Adrenal gland (tissue), 5 donors: ENCODE measurements at regions not wholly inside any gene's neighbourhood (a gene's known extent, or its start where the extent isn't known, plus 50 kb on each side); places are given as distances from the start of the nearest gene placed in this dataset.

ENCODE experiments used
- CTCF ChIP-seq, 6 experiments: fragments of 450-650 bp in 4 of 6; fragments of 200-600 bp in 2 of 6; sonication (generic) in 1 of 6; IDR thresholded peaks; 1 replicate in 5 of 6; 2 replicates in 1 of 6; pipeline versions ENCODE4 v1.5.1 to v1.8.0; 2016 to 2021; ENCODE audit warnings: antibody characterized with exemption in 6 of 6, mild to moderate bottlenecking in 2 of 6, moderate library complexity in 1 of 6
- POLR2A ChIP-seq, 2 donors: fragments of 450-650 bp; IDR thresholded peaks; one replicate each; pipeline ENCODE4 v1.6.1; 2017; ENCODE audit warnings: antibody characterized with exemption in 2 of 2, mild to moderate bottlenecking in 2 of 2, moderate library complexity in 1 of 2
- donor health status: DM: no; HTN: no; CAD: no.

DNA sequence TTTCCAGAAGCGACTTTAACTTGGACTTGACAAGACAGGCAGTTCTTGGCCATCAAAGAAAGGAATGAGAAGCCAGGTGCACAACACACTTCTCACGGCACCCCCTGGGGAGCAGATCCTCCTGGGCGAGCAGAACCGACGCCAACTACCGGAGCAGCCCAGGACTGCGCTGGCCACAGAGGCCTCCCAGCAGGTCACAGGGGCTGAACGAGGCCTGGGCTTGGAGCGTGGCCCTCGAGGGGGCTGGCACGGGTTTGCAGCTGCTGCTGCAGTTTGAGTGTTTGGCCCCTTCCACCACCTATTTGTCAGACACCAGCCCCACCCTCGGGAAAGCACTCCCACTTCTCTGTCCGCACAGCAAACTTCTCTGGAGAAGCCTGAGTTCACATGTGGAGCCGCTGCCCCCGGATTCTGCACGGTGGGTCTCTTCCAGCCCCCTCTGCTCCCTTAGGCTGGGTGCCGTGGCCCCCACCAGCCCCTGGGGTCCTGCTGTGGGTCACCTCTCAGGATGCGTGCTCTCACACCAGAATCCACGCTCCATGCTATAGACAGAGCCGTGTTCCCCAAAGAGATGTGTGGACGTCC, 306.7 kb upstream of the SALL3 start:
- no peak for TF ChIP-seq CTCF (IDR thresholded peaks at IDR 0.05)
- TF ChIP-seq POLR2A (IDR thresholded peaks at IDR 0.05): no peak
